H1 (cell line): ENCODE measurements at regions not wholly inside any gene's neighbourhood (a gene's known extent, or its start where the extent isn't known, plus 50 kb on each side); places are given as distances from the start of the nearest gene placed in this dataset.

Experiments used
- CTCF ChIA-PET: fragments of 300-600 bp; sonication (Branson Sonifier 250); formaldehyde crosslinking; loops from one replicate; lab custom pipeline; 2021; ENCODE audit not compliant: partially characterized antibody; lab: Charles Lee
- POLR2A ChIA-PET: fragments of 300-600 bp; sonication (Branson Sonifier 250); formaldehyde crosslinking; loops from one replicate; lab custom pipeline; 2021; ENCODE audit warnings: inconsistent platforms; ENCODE audit not compliant: partially characterized antibody; lab: Charles Lee
- DNase-seq, 2 experiments: peaks; one replicate each; pipeline versions ENCODE4 v3.0.0 to v3.0.0-alpha.2; 2010 to 2022; ENCODE audit warnings: low spot score in 2 of 2, low read depth in 1 of 2, mixed read lengths in 1 of 2
- FAIRE-seq: peaks from 2 replicates; lab custom pipeline; 2011; peaks lifted over from hg19 to GRCh38; lab: Jason Lieb, UNC
- H2AFZ ChIP-seq: 2 replicates; pipeline ENCODE4 v1.8.1; 2012; ENCODE audit warnings: low read length, inconsistent platforms
- H2AK5ac ChIP-seq: 2 replicates; pipeline ENCODE4 v1.6.1; 2013; ENCODE audit warnings: low read depth, low read length
- H2BK120ac ChIP-seq: replicated peaks from 2 replicates; pipeline ENCODE3; 2013; ENCODE audit warnings: low read depth, low read length, inconsistent platforms
- H2BK12ac ChIP-seq: 2 replicates; pipeline ENCODE4 v1.6.1; 2013; ENCODE audit warnings: low read depth, low read length
- H2BK15ac ChIP-seq: 2 replicates; pipeline ENCODE4 v1.6.1; 2013; ENCODE audit warnings: low read length
- H2BK20ac ChIP-seq: 2 replicates; pipeline ENCODE4 v1.6.1; 2013; ENCODE audit warnings: low read length
- H2BK5ac ChIP-seq: 2 replicates; pipeline ENCODE4 v1.6.1; 2013; ENCODE audit warnings: low read depth, low read length
- H3K14ac ChIP-seq: 2 replicates; pipeline ENCODE4 v1.6.1; 2013; ENCODE audit warnings: inconsistent platforms; ENCODE audit not compliant: insufficient read length
- H3K18ac ChIP-seq: 2 replicates; pipeline ENCODE4 v1.6.1; 2013; ENCODE audit warnings: low read length; ENCODE audit errors: extremely low read depth
- H3K23ac ChIP-seq: 2 replicates; pipeline ENCODE4 v1.6.1; 2013; ENCODE audit warnings: inconsistent platforms; ENCODE audit not compliant: insufficient read length
- H3K23me2 ChIP-seq: 2 replicates; pipeline ENCODE4 v1.6.1; 2013; ENCODE audit warnings: low read depth, low read length
- H3K27ac ChIP-seq: 2 replicates; pipeline ENCODE4 v1.6.1; 2011; ENCODE audit warnings: low read depth, low read length, inconsistent platforms
- H3K27me3 ChIP-seq, 4 experiments: replicated peaks in 1 of 4; 1 replicate in 1 of 4; 2 replicates in 3 of 4; pipeline versions ENCODE4 v1.6.1 to v1.8.1; 2011 to 2013; ENCODE audit warnings: low read length in 3 of 4, mild to moderate bottlenecking in 3 of 4, inconsistent platforms in 2 of 4, mixed read lengths in 2 of 4, moderate library complexity in 1 of 4; ENCODE audit not compliant: control insufficient read depth in 3 of 4, insufficient read depth in 3 of 4; ENCODE audit errors: extremely low read depth in 1 of 4
- H3K36me3 ChIP-seq, 4 experiments: 2 replicates each; pipeline versions ENCODE4 v1.6.1 to v1.8.1; 2011 to 2013; ENCODE audit warnings: mild to moderate bottlenecking in 4 of 4, low read length in 3 of 4, moderate library complexity in 2 of 4, control low read depth in 1 of 4, inconsistent platforms in 1 of 4; ENCODE audit not compliant: insufficient read depth in 4 of 4, control insufficient read depth in 2 of 4
- H3K4ac ChIP-seq: replicated peaks from 2 replicates; pipeline ENCODE3; 2013; ENCODE audit warnings: low read length, low read depth, mixed read lengths, inconsistent platforms; ENCODE audit not compliant: insufficient read length
- H3K4me1 ChIP-seq, 4 experiments: replicated peaks in 1 of 4; 1 replicate in 1 of 4; 2 replicates in 3 of 4; pipeline versions ENCODE4 v1.6.1 to v1.8.1; 2011 to 2013; ENCODE audit warnings: low read length in 3 of 4, inconsistent platforms in 2 of 4, mixed read lengths in 1 of 4; ENCODE audit not compliant: insufficient read depth in 4 of 4, control insufficient read depth in 3 of 4
- H3K4me2 ChIP-seq, 2 experiments: 2 replicates each; pipeline versions ENCODE4 v1.6.1 to v1.8.1; 2011 to 2013; ENCODE audit warnings: low read depth in 2 of 2, low read length in 2 of 2, control low read depth in 1 of 2, inconsistent platforms in 1 of 2, mild to moderate bottlenecking in 1 of 2; ENCODE audit not compliant: insufficient read depth in 1 of 2
- H3K4me3 ChIP-seq, 4 experiments: fragments of 200-600, 300-600 bp in 1 of 4; sonication (generic), shearing (Covaris generic), sonication (Bioruptor Twin) in 1 of 4; 2 replicates each; pipeline versions ENCODE4 v1.5.1 to v1.8.1; 2011 to 2016; ENCODE audit warnings: low read length in 4 of 4, low read depth in 3 of 4, control low read depth in 2 of 4, inconsistent platforms in 2 of 4, mild to moderate bottlenecking in 2 of 4, mixed read lengths in 1 of 4, moderate library complexity in 1 of 4; ENCODE audit not compliant: insufficient read depth in 2 of 4; ENCODE audit errors: extremely low read depth in 1 of 4
- H3K56ac ChIP-seq: replicated peaks from 2 replicates; pipeline ENCODE3; 2013; ENCODE audit warnings: low read depth, mild to moderate bottlenecking, mixed read lengths, low read length, inconsistent platforms; ENCODE audit not compliant: insufficient read length
- H3K79me1 ChIP-seq: 2 replicates; pipeline ENCODE4 v1.6.1; 2013; ENCODE audit warnings: low read depth, low read length, control low read depth
- H3K79me2 ChIP-seq, 2 experiments: 2 replicates each; pipeline versions ENCODE4 v1.6.1 to v1.8.1; 2012 to 2013; ENCODE audit warnings: low read length in 2 of 2, mild to moderate bottlenecking in 2 of 2, inconsistent platforms in 1 of 2; ENCODE audit not compliant: insufficient read depth in 2 of 2, control insufficient read depth in 1 of 2
- H3K9ac ChIP-seq, 4 experiments: replicated peaks in 1 of 4; 1 replicate in 1 of 4; 2 replicates in 3 of 4; pipeline versions ENCODE4 v1.6.1 to v1.8.1; 2011 to 2013; ENCODE audit warnings: low read depth in 3 of 4, low read length in 3 of 4, control low read depth in 2 of 4, mild to moderate bottlenecking in 2 of 4, moderate library complexity in 2 of 4, inconsistent platforms in 1 of 4; ENCODE audit errors: extremely low read depth in 1 of 4
- H3K9me3 ChIP-seq, 2 experiments: 2 replicates each; pipeline versions ENCODE4 v1.6.1 to v1.8.1; 2012 to 2013; ENCODE audit warnings: mild to moderate bottlenecking in 2 of 2, moderate library complexity in 2 of 2, control low read depth in 1 of 2, inconsistent platforms in 1 of 2, low read depth in 1 of 2, low read length in 1 of 2, mixed read lengths in 1 of 2; ENCODE audit not compliant: insufficient read depth in 2 of 2
- H4K20me1 ChIP-seq, 2 experiments: replicated peaks in 1 of 2; 2 replicates each; pipeline versions ENCODE3 to v1.8.1; 2011 to 2013; ENCODE audit warnings: inconsistent platforms in 2 of 2, low read length in 2 of 2, mild to moderate bottlenecking in 1 of 2; ENCODE audit not compliant: insufficient read depth in 2 of 2, control insufficient read depth in 1 of 2
- H4K5ac ChIP-seq: 2 replicates; pipeline ENCODE4 v1.6.1; 2013; ENCODE audit warnings: low read length, low read depth, mixed read lengths, inconsistent platforms; ENCODE audit not compliant: insufficient read length
- H4K8ac ChIP-seq: 2 replicates; pipeline ENCODE4 v1.8.0; 2013; ENCODE audit warnings: mild to moderate bottlenecking, moderate library complexity, low read length, inconsistent platforms; ENCODE audit not compliant: insufficient read depth; ENCODE audit errors: extremely low read depth
- H4K91ac ChIP-seq: replicated peaks from 2 replicates; pipeline ENCODE3; 2013; ENCODE audit warnings: low read length, mixed read lengths, inconsistent platforms; ENCODE audit not compliant: insufficient read length
- ATF2 ChIP-seq: IDR thresholded peaks from 2 replicates; pipeline ENCODE4 v1.6.1; 2012; ENCODE audit warnings: low read length, inconsistent platforms
- CHD1 ChIP-seq: IDR thresholded peaks from 2 replicates; pipeline ENCODE4 v1.6.1; 2012; ENCODE audit warnings: low read depth, low read length, improper control_type of control experiment
- CTBP2 ChIP-seq: IDR thresholded peaks from 2 replicates; pipeline ENCODE4 v1.7.0; 2011; ENCODE audit warnings: borderline replicate concordance, mild to moderate bottlenecking, moderate library complexity, mixed read lengths, low read length; ENCODE audit not compliant: insufficient read depth, insufficient read length
- E2F6 ChIP-seq: IDR thresholded peaks from 2 replicates; pipeline ENCODE4 v1.6.1; 2012; ENCODE audit warnings: inconsistent platforms
- EP300 ChIP-seq, 2 experiments: IDR thresholded peaks; 1 replicate in 1 of 2; 2 replicates in 1 of 2; pipeline ENCODE4 v1.6.1; 2011 to 2012; ENCODE audit warnings: low read depth in 2 of 2, low read length in 2 of 2, mild to moderate bottlenecking in 2 of 2, borderline replicate concordance in 1 of 2, inconsistent platforms in 1 of 2, moderate library complexity in 1 of 2
- MAX ChIP-seq: IDR thresholded peaks from 2 replicates; pipeline ENCODE4 v1.6.1; 2012; ENCODE audit warnings: inconsistent platforms
- POU5F1 ChIP-seq: IDR thresholded peaks from 2 replicates; pipeline ENCODE4 v1.6.1; 2011; ENCODE audit warnings: low read depth, mild to moderate bottlenecking, low read length, moderate library complexity
- RBBP5 ChIP-seq: IDR thresholded peaks from 2 replicates; pipeline ENCODE4 v1.7.1; 2012; ENCODE audit warnings: low read depth, mild to moderate bottlenecking, inconsistent platforms, low read length, moderate library complexity, borderline replicate concordance
- SP2 ChIP-seq: IDR thresholded peaks from 2 replicates; pipeline ENCODE4 v1.6.1; 2012; ENCODE audit warnings: mild to moderate bottlenecking, low read length, inconsistent platforms
- SP4 ChIP-seq: IDR thresholded peaks from 2 replicates; pipeline ENCODE4 v1.6.1; 2012; ENCODE audit warnings: low read length, inconsistent platforms
- TAF7 ChIP-seq: optimal IDR thresholded peaks from 2 replicates; pipeline ENCODE3; 2011; ENCODE audit warnings: low read depth, mild to moderate bottlenecking, inconsistent platforms, low read length, moderate library complexity, borderline replicate concordance
- TEAD4 ChIP-seq: IDR thresholded peaks from 2 replicates; pipeline ENCODE4 v1.6.1; 2012; ENCODE audit warnings: low read depth, low read length, inconsistent platforms, mixed read lengths
- WGBS, 2 experiments: shearing (Covaris generic) in 1 of 2; methylation state at CpG; one replicate each; pipeline versions ENCODE4 v1.1.6 to v1.1.7; 2013 to 2015; ENCODE audit warnings: low lambda C conversion rate in 2 of 2, mixed read lengths in 2 of 2, inconsistent platforms in 1 of 2, low coverage in 1 of 2, missing lambda C conversion rate in 1 of 2; ENCODE audit not compliant: insufficient replicate concordance in 2 of 2, insufficient coverage in 1 of 2, insufficient read length in 1 of 2; ENCODE audit errors: extremely low coverage in 1 of 2, missing lambda C conversion rate in 1 of 2; 5-methylcytosine and 5-hydroxymethylcytosine counted together

- FAIRE-seq: no peak
- Histone ChIP-seq H3K27me3 (no peaks in the 10 kb centered on the region), H3K36me3 (no peaks in the 10 kb centered on the region), H3K23ac (no peak overlapping the region), H3K9me3 (no peaks in the 10 kb centered on the region), H3K4me1 (peaks cover under 1 to 3% (median 2%) of the 10 kb centered on the region in 4 experiments; a peak in 6 of 7 replicates), H2BK12ac (no peak overlapping the region), H3K4me3 (no peak overlapping the region), H3K79me1 (no peaks in the 10 kb centered on the region), H2AFZ (no peak overlapping the region), H4K8ac (no peak overlapping the region), H3K9ac (no peak overlapping the region), H3K4me2 (no peak overlapping the region), H4K91ac (no peak overlapping the region), H2AK5ac (no peak overlapping the region), H2BK15ac (no peak overlapping the region), H2BK5ac (no peak overlapping the region), H3K79me2 (no peaks in the 10 kb centered on the region), H3K23me2 (no peaks in the 10 kb centered on the region), H3K14ac (no peak overlapping the region), H2BK20ac (no peak overlapping the region), H4K5ac (no peak overlapping the region), H2BK120ac (no peak overlapping the region), H4K20me1 (no peaks in the 10 kb centered on the region), H3K27ac (no peak overlapping the region), H3K18ac (no peak overlapping the region), H3K56ac (no peak overlapping the region), H3K4ac (no peak overlapping the region)
- DNase-seq: no peak
- ChIA-PET CTCF (no interaction called here), POLR2A (interaction anchor here (1.8 kb wide), 1 partner anchor 13 kb away, joined by 3 read pairs; no protein-coding TSS in a partner anchor)
- 93% methylated on average over 3 of the region's 3 CpGs; no CpG with 5 or more reads in 1 of the 2 experiments for WGBS, 2 experiments
- TF ChIP-seq E2F6 (no peak), SP2 (no peak), CTBP2 (no peak), POU5F1 (no peak), TEAD4 (no peak), TAF7 (no peak), EP300 (IDR thresholded peaks at IDR 0.05; ENCODE audit: borderline replicate concordance in 1 of 2, low read depth in 2 of 2, low read length in 2 of 2) (no peak), CHD1 (no peak), MAX (no peak), SP4 (no peak), RBBP5 (no peak), ATF2 (no peak)
Observed at GRCh38 chr9:119880361-119880760, 511.1 kb upstream of the BRINP1 start.
